Skeletal muscle satellite cell (primary cell): ENCODE measurements at regions not wholly inside any gene's neighbourhood (a gene's known extent, or its start where the extent isn't known, plus 50 kb on each side); places are given as distances from the start of the nearest gene placed in this dataset.

Source experiments
- H3K27me3 ChIP-seq: 2 replicates; pipeline ENCODE4 v1.7.0; 2013; ENCODE audit warnings: low read length; ENCODE audit not compliant: control insufficient read depth, insufficient read depth
- H3K36me3 ChIP-seq: 2 replicates; pipeline ENCODE4 v1.7.0; 2013; ENCODE audit warnings: mild to moderate bottlenecking, control low read depth, low read length; ENCODE audit not compliant: insufficient read depth
- H3K4me1 ChIP-seq: 2 replicates; pipeline ENCODE4 v1.7.0; 2013; ENCODE audit warnings: low read length; ENCODE audit not compliant: control insufficient read depth, insufficient read depth
- H3K4me2 ChIP-seq: 2 replicates; pipeline ENCODE4 v1.7.0; 2013; ENCODE audit warnings: mild to moderate bottlenecking, low read length
- H3K4me3 ChIP-seq: 2 replicates; pipeline ENCODE4 v1.7.0; 2013; ENCODE audit warnings: low read length
- H3K9ac ChIP-seq: 2 replicates; pipeline ENCODE4 v1.7.0; 2013; ENCODE audit warnings: mild to moderate bottlenecking, low read depth, low read length, moderate library complexity
- H3K9me3 ChIP-seq: replicated peaks from 2 replicates; pipeline ENCODE4 v1.7.0; 2013; ENCODE audit warnings: mild to moderate bottlenecking, control low read depth, low read length

- Histone ChIP-seq H3K9ac (no peak overlapping the region), H3K4me1 (peaks cover 8% of the 10 kb centered on the region), H3K27me3 (peaks cover 7% of the 10 kb centered on the region), H3K4me2 (no peak overlapping the region), H3K36me3 (no peaks in the 10 kb centered on the region), H3K9me3 (no peaks in the 10 kb centered on the region), H3K4me3 (no peak overlapping the region)
These were observed 428.4 kb upstream of the MPDZ start for GRCh38 chr9:13707612-13708576.

- Histone ChIP-seq H3K36me3 (no peaks in the 10 kb centered on the region), H3K4me1 (peaks cover 8% of the 10 kb centered on the region), H3K27me3 (peaks cover 7% of the 10 kb centered on the region), H3K4me3 (no peak overlapping the region), H3K9me3 (no peaks in the 10 kb centered on the region), H3K4me2 (peak overlapping the region; percentile 5), H3K9ac (no peak overlapping the region)
These were observed 426.4 kb upstream of the MPDZ start for GRCh38 chr9:13705918-13706317.

GRCh38 chr9:13705373-13705772 lies 425.9 kb upstream of the MPDZ start:
- Histone ChIP-seq H3K36me3 (no peaks in the 10 kb centered on the region), H3K9me3 (no peaks in the 10 kb centered on the region), H3K27me3 (peaks cover 7% of the 10 kb centered on the region), H3K4me1 (peaks cover 8% of the 10 kb centered on the region), H3K9ac (no peak overlapping the region), H3K4me3 (no peak overlapping the region), H3K4me2 (peak overlapping the region; percentile 5)

GRCh38 chr9:13690595-13690994 lies 411.1 kb upstream of the MPDZ start:
- Histone ChIP-seq H3K36me3 (no peaks in the 10 kb centered on the region), H3K4me2 (no peak overlapping the region), H3K9ac (no peak overlapping the region), H3K4me1 (no peaks in the 10 kb centered on the region), H3K9me3 (no peaks in the 10 kb centered on the region), H3K27me3 (peaks cover 3% of the 10 kb centered on the region), H3K4me3 (no peak overlapping the region)

GRCh38 chr9:13689925-13690324 lies 410.4 kb upstream of the MPDZ start:
- Histone ChIP-seq H3K4me3 (no peak overlapping the region), H3K4me1 (no peaks in the 10 kb centered on the region), H3K4me2 (no peak overlapping the region), H3K9ac (no peak overlapping the region), H3K36me3 (no peaks in the 10 kb centered on the region), H3K9me3 (no peaks in the 10 kb centered on the region), H3K27me3 (no peaks in the 10 kb centered on the region)

GRCh38 chr9:13688990-13689600 lies 409.6 kb upstream of the MPDZ start:
- H3K27me3 ChIP-seq: no peaks in the 10 kb centered on the region
- H3K4me1 ChIP-seq: no peaks in the 10 kb centered on the region
- no peaks in the 10 kb centered on the region for H3K36me3 ChIP-seq
- no peak overlapping the region for H3K9ac ChIP-seq
- H3K9me3 ChIP-seq: no peaks in the 10 kb centered on the region
- no peak overlapping the region for H3K4me2 ChIP-seq
- no peak overlapping the region for H3K4me3 ChIP-seq

GRCh38 chr9:13688223-13688989 lies 408.9 kb upstream of the MPDZ start:
- H3K9me3 ChIP-seq: no peaks in the 10 kb centered on the region
- H3K4me1 ChIP-seq: no peaks in the 10 kb centered on the region
- no peak overlapping the region for H3K4me2 ChIP-seq
- H3K4me3 ChIP-seq: no peak overlapping the region
- no peak overlapping the region for H3K9ac ChIP-seq
- H3K27me3 ChIP-seq: no peaks in the 10 kb centered on the region
- no peaks in the 10 kb centered on the region for H3K36me3 ChIP-seq

- Histone ChIP-seq H3K36me3 (no peaks in the 10 kb centered on the region), H3K4me2 (no peak overlapping the region), H3K9me3 (no peaks in the 10 kb centered on the region), H3K4me1 (no peaks in the 10 kb centered on the region), H3K27me3 (no peaks in the 10 kb centered on the region), H3K4me3 (no peak overlapping the region), H3K9ac (no peak overlapping the region)
These were observed 405.2 kb upstream of the MPDZ start for GRCh38 chr9:13684656-13685055.

- Histone ChIP-seq H3K36me3 (no peaks in the 10 kb centered on the region), H3K27me3 (peaks cover 6% of the 10 kb centered on the region), H3K4me1 (no peaks in the 10 kb centered on the region), H3K9ac (no peak overlapping the region), H3K9me3 (no peaks in the 10 kb centered on the region), H3K4me2 (no peak overlapping the region), H3K4me3 (no peak overlapping the region)
These were observed 398.3 kb upstream of the MPDZ start for GRCh38 chr9:13677801-13678200.

- Histone ChIP-seq H3K4me3 (no peak overlapping the region), H3K9me3 (no peaks in the 10 kb centered on the region), H3K4me2 (no peak overlapping the region)
These were observed 396.1 kb upstream of the MPDZ start for GRCh38 chr9:13675638-13676000.

GRCh38 chr9:13674926-13675637 lies 395.6 kb upstream of the MPDZ start:
- H3K4me2 ChIP-seq: no peak overlapping the region
- no peak overlapping the region for H3K9ac ChIP-seq
- no peak overlapping the region for H3K4me3 ChIP-seq
- peaks cover 6% of the 10 kb centered on the region for H3K27me3 ChIP-seq
- H3K9me3 ChIP-seq: no peaks in the 10 kb centered on the region
- H3K36me3 ChIP-seq: no peaks in the 10 kb centered on the region
- no peaks in the 10 kb centered on the region for H3K4me1 ChIP-seq

More at GRCh38 chr9:13675638-13676000, 396.1 kb upstream of the MPDZ start:
- peaks cover 6% of the 10 kb centered on the region for H3K27me3 ChIP-seq
- no peaks in the 10 kb centered on the region for H3K36me3 ChIP-seq
- H3K9ac ChIP-seq: no peak overlapping the region
- no peaks in the 10 kb centered on the region for H3K4me1 ChIP-seq
